GM19025 (cell line): ENCODE measurements at regions not wholly inside any gene's neighbourhood (a gene's known extent, or its start where the extent isn't known, plus 50 kb on each side); places are given as distances from the start of the nearest gene placed in this dataset.
"Not testable (repeated sequence)": the region's sequence is repeated elsewhere in the genome, so short reads cannot be mapped to it uniquely, and the experiment has no call there.

Experiments
- ATAC-seq: cut with Tn5 transposase; IDR thresholded peaks from one replicate; pipeline ENCODE4 v1.9.1; 2021; ENCODE audit warnings: mild to moderate bottlenecking, low read depth, moderate library complexity; ENCODE audit not compliant: unreplicated experiment

GRCh38 chr3:18237251-18238005 lies 187.7 kb downstream of the SATB1 start:
- ATAC-seq: peak; percentile 57

DNA sequence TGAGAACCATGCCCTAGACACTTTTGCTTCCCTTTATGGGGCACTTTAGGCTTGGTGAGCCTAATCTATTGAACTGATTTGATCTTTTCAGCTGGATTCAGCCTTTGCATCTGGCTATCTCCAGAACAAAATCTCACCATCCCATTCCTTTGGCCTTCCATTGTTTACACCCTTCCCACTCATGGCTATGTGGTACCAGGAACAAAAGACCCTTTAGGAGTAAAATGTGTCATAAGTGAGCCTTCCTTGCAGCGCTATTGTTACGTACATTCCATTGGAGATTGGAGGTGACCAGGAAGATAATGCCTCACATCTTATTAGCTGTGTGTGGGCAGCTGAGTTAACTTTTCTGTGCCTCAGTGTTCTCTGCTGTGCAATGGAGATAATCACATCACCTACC lies 188.4 kb downstream of the SATB1 start:
- ATAC-seq: no peak

DNA sequence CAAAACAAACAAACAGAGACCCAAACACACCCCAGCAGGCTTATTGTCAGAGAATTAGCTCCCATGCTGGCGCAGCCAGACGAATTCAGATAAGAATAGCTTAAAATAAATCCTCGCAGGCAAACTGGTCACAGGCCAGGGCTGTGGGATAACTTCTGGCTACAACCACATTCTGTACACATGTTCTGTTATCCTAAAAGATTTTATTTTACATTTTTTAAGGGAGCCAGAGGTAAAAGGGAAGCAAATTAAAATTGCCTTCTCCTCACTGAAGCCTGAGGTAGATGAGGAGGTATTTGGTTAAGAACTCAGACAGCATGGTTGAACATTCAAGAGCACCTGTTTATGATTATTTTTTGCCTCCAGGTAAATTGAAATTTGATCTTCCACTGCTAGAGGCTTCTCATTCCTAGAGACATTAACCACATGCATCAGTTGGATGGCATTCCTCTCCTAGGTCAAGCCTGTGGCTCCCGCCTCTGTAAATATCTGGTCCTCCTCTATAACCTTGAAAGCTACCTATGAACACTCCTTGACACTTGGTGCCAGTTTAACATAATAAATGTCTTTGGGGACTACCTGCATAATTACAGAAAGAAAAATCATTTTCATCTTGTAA lies 190.3 kb downstream of the SATB1 start:
- no peak for ATAC-seq

DNA sequence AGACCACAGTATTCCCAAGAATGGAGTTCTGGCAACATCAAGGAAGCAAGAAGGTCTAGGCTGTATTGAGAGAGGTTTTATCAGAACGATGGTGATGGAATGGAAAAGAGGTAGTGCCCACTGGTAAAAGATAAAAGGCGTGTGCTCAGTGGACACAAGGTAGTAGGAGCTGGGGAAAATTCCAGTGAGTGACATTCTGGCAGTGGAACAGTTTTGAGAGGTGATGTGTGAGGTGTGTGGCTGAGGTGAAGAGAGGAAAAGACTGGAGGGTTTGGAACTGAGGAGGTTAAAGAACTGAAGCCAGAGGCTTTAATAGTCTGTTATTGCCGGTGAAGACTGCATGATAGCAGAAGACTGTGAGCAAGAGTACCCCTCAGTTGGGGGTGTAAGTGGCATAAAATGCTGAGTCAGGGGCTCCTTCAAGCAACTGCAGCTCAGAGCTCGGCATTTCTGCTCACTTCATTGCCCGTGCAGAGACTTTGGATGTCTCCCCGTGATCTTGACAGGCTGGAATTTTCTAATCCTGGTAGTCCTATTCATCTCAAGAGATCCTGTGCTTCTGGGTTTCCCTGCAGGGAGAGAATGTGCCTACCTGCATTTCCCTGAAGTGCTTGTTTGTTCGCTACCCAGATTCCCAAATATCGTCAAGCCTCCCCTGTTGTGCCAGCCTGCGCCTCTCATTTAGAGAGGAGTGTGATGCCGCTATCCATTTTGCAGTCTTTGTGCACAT lies 191.0 kb downstream of the SATB1 start:
- no peak for ATAC-seq

GRCh38 chr3:18232317-18232716 lies 192.8 kb downstream of the SATB1 start:
- no peak for ATAC-seq

GRCh38 chr3:18228060-18228459 lies 197.1 kb downstream of the SATB1 start:
- no peak for ATAC-seq

DNA sequence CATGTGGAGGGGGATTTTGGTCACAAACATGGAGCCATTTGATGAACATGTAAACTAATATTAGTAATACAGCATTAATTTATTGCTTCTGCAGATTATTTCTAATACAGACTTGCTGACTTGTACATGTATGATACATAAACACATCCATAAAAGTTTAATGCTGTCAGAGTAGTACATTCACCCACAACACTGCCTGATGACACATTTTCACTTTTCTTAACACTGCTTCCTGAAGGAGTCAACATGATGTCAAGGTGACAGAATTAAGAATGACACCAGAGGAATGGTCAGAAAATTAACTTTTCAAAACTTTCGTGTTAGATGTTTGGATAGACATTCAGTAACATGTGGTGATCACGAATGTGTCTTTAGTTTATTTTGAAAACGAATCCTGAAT lies 199.4 kb downstream of the SATB1 start:
- ATAC-seq: no peak

DNA sequence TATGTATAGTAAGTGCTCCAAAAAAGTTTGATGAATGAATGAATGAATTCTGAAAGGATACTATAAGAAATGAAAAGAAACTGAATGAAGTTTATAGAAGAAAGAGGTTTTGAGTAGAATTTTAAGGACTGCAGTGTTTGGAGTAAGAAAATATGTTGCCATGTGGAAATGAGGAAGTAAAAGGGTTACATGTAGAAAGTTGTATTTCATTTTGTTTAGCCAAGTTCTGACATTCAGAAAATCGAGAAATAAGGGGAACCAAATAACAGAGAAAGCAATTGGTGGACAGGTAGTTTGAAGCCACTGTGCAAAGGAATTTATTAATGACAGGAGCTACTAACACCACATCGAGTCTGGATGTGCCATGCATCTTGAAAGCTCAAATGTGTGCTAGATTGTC lies 200.7 kb downstream of the SATB1 start:
- no peak for ATAC-seq

- peak; percentile 22 for ATAC-seq
These were observed 201.2 kb downstream of the SATB1 start for GRCh38 chr3:18223974-18224373.

- ATAC-seq: peak; percentile 99
These were observed 201.6 kb downstream of the SATB1 start for GRCh38 chr3:18223571-18223970.

GRCh38 chr3:18222686-18223085 lies 202.5 kb downstream of the SATB1 start:
- ATAC-seq: no peak

- ATAC-seq: no peak
These were observed 207.5 kb downstream of the SATB1 start for GRCh38 chr3:18217507-18218174.

DNA sequence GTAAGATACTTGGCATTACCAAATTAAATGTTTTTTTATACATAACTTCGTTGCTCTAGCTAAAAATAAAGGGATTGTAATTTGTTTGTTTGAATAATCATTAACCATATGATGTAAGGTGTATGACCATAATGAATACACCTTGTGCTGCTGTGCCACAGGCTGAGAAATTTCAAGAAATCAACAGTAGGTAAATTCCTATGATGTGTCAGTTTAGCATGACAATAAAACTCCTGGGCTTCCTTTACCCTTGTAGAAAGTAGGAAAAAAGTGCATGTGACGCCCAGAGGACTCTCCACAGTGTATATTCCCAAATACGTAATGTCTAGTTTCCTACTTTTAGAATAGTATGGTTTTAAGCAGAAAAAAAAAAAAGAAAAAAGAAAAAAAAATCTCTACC lies 208.1 kb downstream of the SATB1 start:
- no peak for ATAC-seq

DNA sequence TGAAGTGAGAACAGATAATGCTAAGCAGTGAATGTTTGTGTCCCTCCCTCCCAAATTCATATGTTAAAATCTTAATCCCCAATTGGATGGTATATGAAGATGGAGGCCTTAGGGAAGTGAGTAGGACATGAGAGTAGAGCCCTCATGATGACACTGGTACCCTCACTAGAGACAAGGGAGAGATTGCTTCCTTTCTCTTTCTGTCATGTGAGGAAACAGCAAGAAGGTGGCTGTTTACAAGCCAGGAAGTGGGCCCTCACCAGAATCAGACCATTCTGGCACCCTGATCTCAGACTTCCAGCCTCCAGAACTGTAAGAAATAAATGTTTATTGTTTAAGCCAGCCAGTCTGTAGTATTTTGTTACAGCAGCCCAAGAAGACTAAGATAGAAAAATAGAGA lies 209.5 kb downstream of the SATB1 start:
- no peak for ATAC-seq

DNA sequence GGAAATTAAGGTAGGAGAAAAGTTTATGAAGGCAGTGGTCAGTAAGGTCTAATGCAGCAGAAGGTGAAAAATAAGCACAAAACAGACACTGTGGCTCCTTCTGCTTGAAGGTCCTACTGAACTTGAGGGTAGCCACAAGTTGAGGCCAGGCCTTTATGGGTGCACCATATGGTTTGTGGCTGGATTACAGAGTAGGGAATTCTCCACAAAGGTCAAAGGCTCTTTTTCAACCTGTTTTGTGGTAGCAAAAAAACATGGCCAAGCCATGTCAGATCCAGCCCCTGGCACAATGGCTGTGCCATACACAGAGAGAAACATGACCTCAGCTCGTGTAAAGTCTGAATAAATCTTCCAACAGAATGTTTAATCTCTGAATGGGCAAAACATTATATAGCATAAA lies 214.0 kb downstream of the SATB1 start:
- ATAC-seq: no peak

DNA sequence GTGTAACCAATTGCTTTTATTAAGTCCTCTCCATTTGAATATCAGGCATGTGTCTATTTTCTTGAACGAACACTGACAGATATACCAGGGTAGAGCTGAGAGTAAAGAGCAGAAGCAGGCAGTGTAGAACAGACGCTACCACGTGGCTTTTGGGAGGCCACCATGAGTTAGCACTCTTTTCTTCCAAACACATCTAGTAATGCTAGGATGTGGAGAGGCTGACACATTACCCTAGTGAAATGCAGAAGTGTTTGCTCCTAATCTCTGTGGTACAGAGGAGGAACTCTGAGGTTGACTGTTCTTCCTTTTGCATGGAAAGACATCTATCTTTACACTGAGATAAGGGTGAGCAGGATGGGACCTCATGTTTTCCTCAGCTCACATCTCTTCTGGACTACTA lies 216.3 kb downstream of the SATB1 start:
- no peak for ATAC-seq

- no peak for ATAC-seq
These were observed 217.0 kb downstream of the SATB1 start for GRCh38 chr3:18208091-18208490.

DNA sequence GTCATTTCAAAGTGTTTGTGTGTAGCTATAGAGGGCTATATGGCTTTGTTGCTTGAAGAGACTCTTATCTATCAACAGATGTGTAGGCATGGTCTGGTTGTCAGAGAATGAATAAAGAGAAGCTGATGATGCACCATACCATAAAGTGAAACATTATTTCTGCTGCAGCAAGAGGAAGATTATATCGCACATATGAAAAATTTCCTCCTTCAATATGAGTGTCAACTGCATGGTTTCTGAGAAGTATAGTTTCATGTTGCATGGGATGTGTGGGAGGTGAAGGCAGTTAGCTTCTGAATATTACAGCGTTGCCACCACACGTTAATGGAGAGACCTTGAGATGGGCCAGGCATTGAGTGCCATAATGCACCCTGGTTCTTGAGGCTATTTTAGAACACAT lies 217.9 kb downstream of the SATB1 start:
- ATAC-seq: no peak

DNA sequence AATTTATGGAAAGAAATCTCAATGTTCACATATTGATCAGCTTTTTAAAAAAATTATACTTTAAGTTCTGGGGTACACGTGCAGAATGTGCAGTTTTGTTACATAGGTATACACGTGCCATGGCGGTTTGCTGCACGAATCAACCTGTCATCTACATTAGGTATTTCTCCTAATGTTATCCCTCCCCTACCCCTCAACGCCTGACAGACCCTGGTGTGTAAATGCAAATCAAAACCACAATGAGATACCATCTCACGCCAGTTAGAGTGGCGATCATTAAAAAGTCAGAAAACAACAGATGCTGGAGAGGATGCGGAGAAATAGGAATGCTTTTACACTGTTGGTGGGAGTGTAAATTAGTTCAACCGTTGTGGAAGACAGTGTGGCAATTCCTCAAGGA lies 219.4 kb downstream of the SATB1 start:
- ATAC-seq: not testable (repeated sequence)

DNA sequence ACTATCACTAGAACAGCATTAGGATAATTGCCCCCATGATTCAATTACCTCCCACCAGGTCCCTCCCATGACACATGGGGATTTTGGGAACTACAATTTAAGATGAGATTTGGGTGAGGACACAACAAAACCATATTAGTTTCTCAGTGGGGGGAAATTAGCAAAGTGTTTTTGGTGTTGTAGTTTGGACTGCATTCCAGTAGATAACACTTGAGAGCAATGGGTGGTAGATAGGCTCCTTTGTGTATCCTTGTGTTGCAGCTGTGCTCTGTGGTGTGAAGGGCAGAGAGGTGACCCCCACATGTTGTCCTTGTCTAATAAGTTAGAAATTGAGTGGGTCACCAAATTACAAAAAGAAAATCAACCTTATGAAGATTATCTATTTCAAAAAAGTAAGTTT lies 223.8 kb downstream of the SATB1 start:
- no peak for ATAC-seq

DNA sequence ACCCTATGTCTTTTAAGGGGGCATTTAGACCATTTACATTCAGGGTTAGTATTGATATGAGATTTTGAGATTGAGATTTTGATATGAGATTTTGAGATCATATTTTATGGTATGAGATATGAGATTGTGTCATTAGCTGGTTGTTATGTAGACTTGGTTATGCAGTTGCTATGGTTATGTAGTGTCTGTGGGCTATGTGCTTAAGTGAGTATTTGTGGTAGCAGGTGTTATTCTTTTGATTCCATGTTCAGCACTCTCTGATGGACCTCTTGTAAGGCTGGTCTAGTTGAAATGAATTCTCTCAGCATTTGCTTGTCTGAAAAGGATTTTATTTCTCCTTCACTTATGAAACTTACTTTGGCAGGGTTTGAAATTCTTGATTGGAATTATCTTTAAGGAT lies 225.4 kb downstream of the SATB1 start:
- ATAC-seq: no peak
